ENCODE measurements at regions not wholly inside any gene's neighbourhood (a gene's known extent, or its start where the extent isn't known, plus 50 kb on each side); places are given as distances from the start of the nearest gene placed in this dataset.

GRCh38 chr20:56716806-56717205 lies 87.7 kb downstream of the TFAP2C start:
- TF ChIP-seq POLR2AphosphoS5 (IDR thresholded peaks at IDR 0.05) (no peak), CTCF (IDR thresholded peaks at IDR 0.05) (no peak), POLR2A (IDR thresholded peaks at IDR 0.05) (no peak), EP300 (IDR thresholded peaks at IDR 0.05; ENCODE audit: low read depth) (no peak)
